GM21390 (cell line): ENCODE measurements at regions not wholly inside any gene's neighbourhood (a gene's known extent, or its start where the extent isn't known, plus 50 kb on each side); places are given as distances from the start of the nearest gene placed in this dataset.
"Not testable (repeated sequence)": the region's sequence is repeated elsewhere in the genome, so short reads cannot be mapped to it uniquely, and the experiment has no call there.

Source experiments
- ATAC-seq: cut with Tn5 transposase; IDR thresholded peaks from one replicate; pipeline ENCODE4 v1.9.1; 2021; ENCODE audit not compliant: unreplicated experiment

GRCh38 chr1:98575955-98576354, 85.6 kb upstream of the SNX7 start:
- ATAC-seq = no peak

- ATAC-seq = no peak
Measured at GRCh38 chr1:98565951-98566350, 95.6 kb upstream of the SNX7 start.

- ATAC-seq = no peak
Measured at GRCh38 chr1:98559291-98559690, 102.2 kb upstream of the SNX7 start.

- ATAC-seq = no peak
Measured at GRCh38 chr1:98557895-98558294, 103.6 kb upstream of the SNX7 start.

- no peak for ATAC-seq
Measured at GRCh38 chr1:98556521-98557158, 104.9 kb upstream of the SNX7 start.

GRCh38 chr1:98555814-98556213, 105.7 kb upstream of the SNX7 start:
- no peak for ATAC-seq

- ATAC-seq = not testable (repeated sequence)
Measured at GRCh38 chr1:98552576-98553074, 108.9 kb upstream of the SNX7 start.

GRCh38 chr1:98550076-98550475, 111.4 kb upstream of the SNX7 start:
- no peak for ATAC-seq

GRCh38 chr1:98546319-98546718, 115.2 kb upstream of the SNX7 start:
- no peak for ATAC-seq

GRCh38 chr1:98538106-98538505, 123.4 kb upstream of the SNX7 start:
- no peak for ATAC-seq

- no peak for ATAC-seq
Measured at GRCh38 chr1:98523256-98523655, 138.3 kb upstream of the SNX7 start.

- no peak for ATAC-seq
Measured at GRCh38 chr1:98516306-98516705, 145.2 kb upstream of the SNX7 start.

GRCh38 chr1:98515744-98516143, 145.8 kb upstream of the SNX7 start:
- no peak for ATAC-seq

GRCh38 chr1:98512216-98512615, 149.3 kb upstream of the SNX7 start:
- ATAC-seq = not testable (repeated sequence)

GRCh38 chr1:98503771-98504170, 157.8 kb upstream of the SNX7 start:
- no peak for ATAC-seq

GRCh38 chr1:98502937-98503336, 158.6 kb upstream of the SNX7 start:
- ATAC-seq = no peak

- ATAC-seq = no peak
Measured at GRCh38 chr1:98500324-98500723, 161.2 kb upstream of the SNX7 start.

GRCh38 chr1:98498651-98499050, 162.9 kb upstream of the SNX7 start:
- ATAC-seq = no peak

GRCh38 chr1:98497497-98497896, 164.0 kb upstream of the SNX7 start:
- no peak for ATAC-seq

- no peak for ATAC-seq
Measured at GRCh38 chr1:98496256-98496995, 165.1 kb upstream of the SNX7 start.

- no peak for ATAC-seq
Measured at GRCh38 chr1:98493469-98493868, 168.1 kb upstream of the SNX7 start.

GRCh38 chr1:98490099-98490498, 171.4 kb upstream of the SNX7 start:
- no peak for ATAC-seq

GRCh38 chr1:98487620-98488019, 173.9 kb upstream of the SNX7 start:
- ATAC-seq = no peak
